Hepatocyte (in vitro differentiated cells): ENCODE measurements at regions not wholly inside any gene's neighbourhood (a gene's known extent, or its start where the extent isn't known, plus 50 kb on each side); places are given as distances from the start of the nearest gene placed in this dataset.

Experiments
- EZH2 ChIP-seq: fragments of 200-600 bp; sonication (generic); IDR thresholded peaks from 2 replicates; pipeline ENCODE4 v1.6.1; 2016; ENCODE audit warnings: antibody characterized with exemption, mild to moderate bottlenecking, borderline replicate concordance
- TF ChIP-seq, protein P1 (sequence below): fragments of 200-600 bp; sonication (generic); IDR thresholded peaks from 2 replicates; pipeline ENCODE4 v1.5.1; 2016; ENCODE audit warnings: antibody characterized with exemption, mild to moderate bottlenecking; ENCODE audit not compliant: poor library complexity

GRCh38 chr17:33583518-33584417 lies 290.7 kb upstream of the ASIC2 start:
- TF ChIP-seq, protein P1, sequence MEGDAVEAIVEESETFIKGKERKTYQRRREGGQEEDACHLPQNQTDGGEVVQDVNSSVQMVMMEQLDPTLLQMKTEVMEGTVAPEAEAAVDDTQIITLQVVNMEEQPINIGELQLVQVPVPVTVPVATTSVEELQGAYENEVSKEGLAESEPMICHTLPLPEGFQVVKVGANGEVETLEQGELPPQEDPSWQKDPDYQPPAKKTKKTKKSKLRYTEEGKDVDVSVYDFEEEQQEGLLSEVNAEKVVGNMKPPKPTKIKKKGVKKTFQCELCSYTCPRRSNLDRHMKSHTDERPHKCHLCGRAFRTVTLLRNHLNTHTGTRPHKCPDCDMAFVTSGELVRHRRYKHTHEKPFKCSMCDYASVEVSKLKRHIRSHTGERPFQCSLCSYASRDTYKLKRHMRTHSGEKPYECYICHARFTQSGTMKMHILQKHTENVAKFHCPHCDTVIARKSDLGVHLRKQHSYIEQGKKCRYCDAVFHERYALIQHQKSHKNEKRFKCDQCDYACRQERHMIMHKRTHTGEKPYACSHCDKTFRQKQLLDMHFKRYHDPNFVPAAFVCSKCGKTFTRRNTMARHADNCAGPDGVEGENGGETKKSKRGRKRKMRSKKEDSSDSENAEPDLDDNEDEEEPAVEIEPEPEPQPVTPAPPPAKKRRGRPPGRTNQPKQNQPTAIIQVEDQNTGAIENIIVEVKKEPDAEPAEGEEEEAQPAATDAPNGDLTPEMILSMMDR: no peak
- no peak for TF ChIP-seq EZH2
